GM12878 (cell line): ENCODE measurements at regions not wholly inside any gene's neighbourhood (a gene's known extent, or its start where the extent isn't known, plus 50 kb on each side); places are given as distances from the start of the nearest gene placed in this dataset.

Experiments used
- ATAC-seq: fragments of 200-7000 bp; cut with Tn5 transposase; 3 replicates; pipeline ENCODE4 v1.9.1; 2020; ENCODE audit warnings: mild to moderate bottlenecking, moderate library complexity
- BruUV-seq: library from RNA; stranded (reverse); fragments of 400-500 nt; replicated peaks from 2 replicates; lab custom pipeline; 2021; lab: Mats Ljungman, UMichigan
- CTCF ChIA-PET: fragments of 300-600 bp; sonication (Branson Sonifier 250); formaldehyde crosslinking; extraction: SDS; loops from one replicate; lab custom pipeline; 2021; ENCODE audit warnings: inconsistent platforms; lab: Yijun Ruan, JAX
- POLR2A ChIA-PET: fragments of 350-600 bp; formaldehyde crosslinking; extraction: SDS; loops from one replicate; lab custom pipeline; 2021; ENCODE audit warnings: inconsistent platforms; lab: Charles Lee
- RAD21 ChIA-PET: fragments of 300-600 bp; sonication (Branson Sonifier 250); formaldehyde crosslinking; loops from one replicate; lab custom pipeline; 2023; ENCODE audit warnings: antibody characterized with exemption; ENCODE audit not compliant: unreplicated experiment; lab: Charles Lee
- SMC1A ChIA-PET: fragments of 300-600 bp; sonication (Branson Sonifier 250); formaldehyde crosslinking; loops from one replicate; lab custom pipeline; 2023; ENCODE audit not compliant: unreplicated experiment, uncharacterized antibody; lab: Charles Lee
- DNase-seq: peaks from one replicate; pipeline ENCODE4 v3.0.0-alpha.2; 2011; ENCODE audit warnings: low read depth, low spot score
- FAIRE-seq: peaks from 3 replicates; lab custom pipeline; 2011; peaks lifted over from hg19 to GRCh38; lab: Jason Lieb, UNC
- H2AFZ ChIP-seq: 2 replicates; pipeline ENCODE4 v1.6.0; 2011; ENCODE audit warnings: low read depth, low read length, control low read depth; ENCODE audit not compliant: control insufficient read depth
- H3K27ac ChIP-seq: 2 replicates; pipeline ENCODE4 v1.5.1; 2011; ENCODE audit warnings: control low read depth; ENCODE audit not compliant: control insufficient read depth, insufficient read depth
- H3K27me3 ChIP-seq, 2 experiments: replicated peaks in 1 of 2; 2 replicates each; pipeline versions ENCODE4 v1.6.0 to v1.6.1; 2011; ENCODE audit warnings: low read length in 1 of 2; ENCODE audit not compliant: control insufficient read depth in 2 of 2, insufficient read depth in 2 of 2
- H3K36me3 ChIP-seq, 2 experiments: 2 replicates each; pipeline ENCODE4 v1.5.1; 2011; ENCODE audit warnings: low read length in 1 of 2; ENCODE audit not compliant: control insufficient read depth in 2 of 2, insufficient read depth in 2 of 2
- H3K4me1 ChIP-seq: 2 replicates; pipeline ENCODE4 v1.6.1; 2011; ENCODE audit warnings: mild to moderate bottlenecking, low read length, moderate library complexity, mixed read lengths; ENCODE audit not compliant: control insufficient read depth, insufficient read depth
- H3K4me2 ChIP-seq: 2 replicates; pipeline ENCODE4 v1.6.0; 2011; ENCODE audit warnings: control low read depth; ENCODE audit not compliant: control insufficient read depth, insufficient read depth
- H3K4me3 ChIP-seq: fragments of 200-600 bp; sonication (generic); 2 replicates; pipeline ENCODE4 v1.5.1; 2016
- H3K79me2 ChIP-seq: 2 replicates; pipeline ENCODE4 v1.6.0; 2011; ENCODE audit warnings: low read length; ENCODE audit not compliant: control insufficient read depth, insufficient read depth
- H3K9ac ChIP-seq: 2 replicates; pipeline ENCODE4 v1.8.0; 2011; ENCODE audit warnings: low read length, control low read depth, mixed read lengths; ENCODE audit not compliant: control insufficient read depth, insufficient read depth
- H3K9me3 ChIP-seq: replicated peaks from 3 replicates; pipeline ENCODE4 v1.5.1; 2011; ENCODE audit warnings: mild to moderate bottlenecking, low read length; ENCODE audit not compliant: control insufficient read depth, insufficient read depth
- H4K20me1 ChIP-seq: 2 replicates; pipeline ENCODE4 v1.6.0; 2011; ENCODE audit not compliant: control insufficient read depth, insufficient read depth
- CHD1 ChIP-seq: IDR thresholded peaks from 2 replicates; pipeline ENCODE4 v1.6.1; 2012; ENCODE audit warnings: low read depth, low read length, improper control_type of control experiment
- ELK1 ChIP-seq: IDR thresholded peaks from 2 replicates; pipeline ENCODE4 v1.6.1; 2012; ENCODE audit warnings: low read depth, low read length, improper control_type of control experiment
- SPI1 ChIP-seq: IDR thresholded peaks from 2 replicates; pipeline ENCODE4 v1.6.1; 2011; ENCODE audit warnings: low read depth, mild to moderate bottlenecking, low read length, moderate library complexity, borderline replicate concordance; ENCODE audit not compliant: insufficient read depth
- SUZ12 ChIP-seq: fragments of 200-600 bp; sonication (generic); IDR thresholded peaks from one replicate; pipeline ENCODE4 v1.6.1; 2018; ENCODE audit warnings: antibody characterized with exemption, mild to moderate bottlenecking; ENCODE audit not compliant: unreplicated experiment
- TCF3 ChIP-seq: IDR thresholded peaks from 2 replicates; pipeline ENCODE4 v1.6.1; 2012; ENCODE audit warnings: low read depth, mild to moderate bottlenecking, low read length, borderline replicate concordance; ENCODE audit not compliant: insufficient read depth
- ZBTB11 ChIP-seq: fragments of 450-650 bp; formaldehyde crosslinking; IDR thresholded peaks from 2 replicates; pipeline ENCODE4 v1.5.0; 2022; ENCODE audit warnings: mild to moderate bottlenecking, missing genetic modification characterization
- ZBTB4 ChIP-seq: fragments of 450-650 bp; formaldehyde crosslinking; IDR thresholded peaks from 2 replicates; pipeline ENCODE4 v1.4.0; 2022; ENCODE audit warnings: mild to moderate bottlenecking, moderate library complexity
- WGBS: methylation state at CpG from one replicate; pipeline ENCODE4 v1.1.6; 2016; ENCODE audit warnings: low lambda C conversion rate; ENCODE audit not compliant: insufficient replicate concordance, insufficient coverage; ENCODE audit errors: missing lambda C conversion rate; 5-methylcytosine and 5-hydroxymethylcytosine counted together
- in situ Hi-C: fragments of 300-500 bp; cut with MboI; formaldehyde crosslinking; loops from 9 replicates; pipeline ENCODE4 v1.14.3; 2018; ENCODE audit warnings: mixed read lengths
- intact Hi-C: fragments of 100-400 bp; cut with micrococcal nuclease; formaldehyde crosslinking; loops from one replicate; pipeline ENCODE4 v1.14.2; 2022; ENCODE audit not compliant: unreplicated experiment

- no peak for DNase-seq
- no peak for TF ChIP-seq SUZ12
- TF ChIP-seq, all 136 proteins: peak for 0
- FAIRE-seq (peak; percentile 23), ATAC-seq (no peak)
- H3K79me2 ChIP-seq: no peaks in the 10 kb centered on the region
- BruUV-seq: no TSS peak
- no peaks in the 10 kb centered on the region for H4K20me1 ChIP-seq
- no peak overlapping the region for H3K9ac ChIP-seq
- H3K27ac ChIP-seq: no peak overlapping the region
- ChIA-PET CTCF (interaction anchor here (0.6 kb wide), 1 partner anchor 16 kb away, joined by 3 read pairs; no protein-coding TSS in a partner anchor), POLR2A (no interaction called here), RAD21 (no interaction called here), SMC1A (no interaction called here)
- intact Hi-C loops: no loop called here
- H3K4me2 ChIP-seq: no peak overlapping the region
- no peak overlapping the region for H3K4me3 ChIP-seq
- no peaks in the 10 kb centered on the region for H3K36me3 ChIP-seq
- H3K9me3 ChIP-seq: no peaks in the 10 kb centered on the region
- H3K27me3 ChIP-seq: no peaks in the 10 kb centered on the region; a peak in 1 of 4 replicates
- WGBS: 24% methylated on average over 7 of the region's 7 CpGs
- in situ Hi-C loops: loop anchor here (25.0 kb wide), 1 partner anchor 2008 kb away; no protein-coding TSS in a partner anchor
- H2AFZ ChIP-seq: no peak overlapping the region
- H3K4me1 ChIP-seq: no peaks in the 10 kb centered on the region
These were observed 157.6 kb upstream of the NDUFV2 start for GRCh38 chr18:8944871-8945245.

- intact Hi-C loops (no loop called here), in situ Hi-C loops (loop anchor here (25.0 kb wide), 1 partner anchor 2008 kb away; no protein-coding TSS in a partner anchor)
- FAIRE-seq (no peak), DNase-seq (no peak), ATAC-seq (no peak)
- ChIA-PET CTCF (no interaction called here), SMC1A (no interaction called here), RAD21 (no interaction called here), POLR2A (no interaction called here)
- no peaks in the 10 kb centered on the region for H4K20me1 ChIP-seq
- H3K36me3 ChIP-seq: no peaks in the 10 kb centered on the region
- H2AFZ ChIP-seq: no peak overlapping the region
- H3K4me2 ChIP-seq: no peak overlapping the region
- no peaks in the 10 kb centered on the region; a peak in 1 of 4 replicates for H3K27me3 ChIP-seq
- no peak overlapping the region for H3K4me3 ChIP-seq
- H3K9ac ChIP-seq: no peak overlapping the region
- 39% methylated on average over 2 of the region's 2 CpGs for WGBS
- no peaks in the 10 kb centered on the region for H3K4me1 ChIP-seq
- BruUV-seq: no TSS peak
- H3K79me2 ChIP-seq: no peaks in the 10 kb centered on the region
- no peaks in the 10 kb centered on the region for H3K9me3 ChIP-seq
- H3K27ac ChIP-seq: no peak overlapping the region
- TF ChIP-seq SPI1 (no peak), ELK1 (no peak), ZBTB4 (CRISPR knock-in tag) (no peak), ZBTB11 (no peak), CHD1 (no peak), TCF3 (no peak)
These were observed 157.0 kb upstream of the NDUFV2 start for GRCh38 chr18:8945514-8945913.
